ENCODE measurements at regions not wholly inside any gene's neighbourhood (a gene's known extent, or its start where the extent isn't known, plus 50 kb on each side); places are given as distances from the start of the nearest gene placed in this dataset.

DNA sequence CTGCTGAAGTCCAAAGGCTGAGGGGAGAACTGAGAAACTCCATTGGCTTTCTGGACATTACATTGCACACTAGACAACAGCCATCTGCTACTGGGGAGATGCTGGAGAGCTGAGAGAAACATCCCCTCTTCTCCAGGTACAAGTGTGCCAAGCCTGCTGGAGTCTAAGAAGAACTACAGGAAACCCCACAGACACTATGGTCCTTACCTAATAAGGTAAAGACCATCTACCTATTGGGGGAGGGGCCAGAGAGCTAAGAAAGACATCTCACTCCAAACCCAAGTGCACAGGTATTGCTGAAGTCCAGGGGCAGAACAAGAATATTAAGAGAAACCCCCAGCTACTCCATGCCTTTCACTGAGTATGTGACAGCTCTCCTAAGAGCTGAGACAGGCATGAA lies 338.7 kb upstream of the NCKAP5 start:
- no peaks in the 10 kb centered on the region for H3K9me2 ChIP-seq (ENCODE audit: insufficient read depth)
- no peaks in the 10 kb centered on the region for H3F3A ChIP-seq (replicated peaks; ENCODE audit: low read depth)
- Mint-ChIP-seq H3K27ac (no peak overlapping the region), H3K27me3 (ENCODE audit: insufficient read depth, low read depth, poor library complexity) (no peaks in the 10 kb centered on the region), H3K4me1 (peaks cover 2% of the 10 kb centered on the region; the same call in 2 of the 3 replicates), H3K36me3 (ENCODE audit: low read depth) (peaks cover 3% of the 10 kb centered on the region; the same call in 1 of the 3 replicates), H3K9me3 (peaks cover 8% of the 10 kb centered on the region; the same call in 2 of the 3 replicates), H3K4me3 (no peak overlapping the region)
- ATAC-seq (no peak), DNase-seq (ENCODE audit: low spot score) (peak; percentile 4)
- no peaks in the 10 kb centered on the region for H3K4me1 ChIP-seq (ENCODE audit: insufficient read depth)
- TF ChIP-seq ZNF331 (CRISPR knock-in tag; IDR thresholded peaks at IDR 0.05; ENCODE audit: low read depth), result no peak
- TF ChIP-seq, protein P1, sequence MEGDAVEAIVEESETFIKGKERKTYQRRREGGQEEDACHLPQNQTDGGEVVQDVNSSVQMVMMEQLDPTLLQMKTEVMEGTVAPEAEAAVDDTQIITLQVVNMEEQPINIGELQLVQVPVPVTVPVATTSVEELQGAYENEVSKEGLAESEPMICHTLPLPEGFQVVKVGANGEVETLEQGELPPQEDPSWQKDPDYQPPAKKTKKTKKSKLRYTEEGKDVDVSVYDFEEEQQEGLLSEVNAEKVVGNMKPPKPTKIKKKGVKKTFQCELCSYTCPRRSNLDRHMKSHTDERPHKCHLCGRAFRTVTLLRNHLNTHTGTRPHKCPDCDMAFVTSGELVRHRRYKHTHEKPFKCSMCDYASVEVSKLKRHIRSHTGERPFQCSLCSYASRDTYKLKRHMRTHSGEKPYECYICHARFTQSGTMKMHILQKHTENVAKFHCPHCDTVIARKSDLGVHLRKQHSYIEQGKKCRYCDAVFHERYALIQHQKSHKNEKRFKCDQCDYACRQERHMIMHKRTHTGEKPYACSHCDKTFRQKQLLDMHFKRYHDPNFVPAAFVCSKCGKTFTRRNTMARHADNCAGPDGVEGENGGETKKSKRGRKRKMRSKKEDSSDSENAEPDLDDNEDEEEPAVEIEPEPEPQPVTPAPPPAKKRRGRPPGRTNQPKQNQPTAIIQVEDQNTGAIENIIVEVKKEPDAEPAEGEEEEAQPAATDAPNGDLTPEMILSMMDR (conservative IDR thresholded peaks at IDR 0.05; ENCODE audit: low read depth in 2 of 2), result no peak
- no peak for TF ChIP-seq EZH2 (IDR thresholded peaks at IDR 0.05; ENCODE audit: low read depth, unreplicated experiment)
- TF ChIP-seq, protein P2, sequence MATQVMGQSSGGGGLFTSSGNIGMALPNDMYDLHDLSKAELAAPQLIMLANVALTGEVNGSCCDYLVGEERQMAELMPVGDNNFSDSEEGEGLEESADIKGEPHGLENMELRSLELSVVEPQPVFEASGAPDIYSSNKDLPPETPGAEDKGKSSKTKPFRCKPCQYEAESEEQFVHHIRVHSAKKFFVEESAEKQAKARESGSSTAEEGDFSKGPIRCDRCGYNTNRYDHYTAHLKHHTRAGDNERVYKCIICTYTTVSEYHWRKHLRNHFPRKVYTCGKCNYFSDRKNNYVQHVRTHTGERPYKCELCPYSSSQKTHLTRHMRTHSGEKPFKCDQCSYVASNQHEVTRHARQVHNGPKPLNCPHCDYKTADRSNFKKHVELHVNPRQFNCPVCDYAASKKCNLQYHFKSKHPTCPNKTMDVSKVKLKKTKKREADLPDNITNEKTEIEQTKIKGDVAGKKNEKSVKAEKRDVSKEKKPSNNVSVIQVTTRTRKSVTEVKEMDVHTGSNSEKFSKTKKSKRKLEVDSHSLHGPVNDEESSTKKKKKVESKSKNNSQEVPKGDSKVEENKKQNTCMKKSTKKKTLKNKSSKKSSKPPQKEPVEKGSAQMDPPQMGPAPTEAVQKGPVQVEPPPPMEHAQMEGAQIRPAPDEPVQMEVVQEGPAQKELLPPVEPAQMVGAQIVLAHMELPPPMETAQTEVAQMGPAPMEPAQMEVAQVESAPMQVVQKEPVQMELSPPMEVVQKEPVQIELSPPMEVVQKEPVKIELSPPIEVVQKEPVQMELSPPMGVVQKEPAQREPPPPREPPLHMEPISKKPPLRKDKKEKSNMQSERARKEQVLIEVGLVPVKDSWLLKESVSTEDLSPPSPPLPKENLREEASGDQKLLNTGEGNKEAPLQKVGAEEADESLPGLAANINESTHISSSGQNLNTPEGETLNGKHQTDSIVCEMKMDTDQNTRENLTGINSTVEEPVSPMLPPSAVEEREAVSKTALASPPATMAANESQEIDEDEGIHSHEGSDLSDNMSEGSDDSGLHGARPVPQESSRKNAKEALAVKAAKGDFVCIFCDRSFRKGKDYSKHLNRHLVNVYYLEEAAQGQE (IDR thresholded peaks at IDR 0.05; ENCODE audit: unreplicated experiment), result no peak
- TF ChIP-seq, protein P3, sequence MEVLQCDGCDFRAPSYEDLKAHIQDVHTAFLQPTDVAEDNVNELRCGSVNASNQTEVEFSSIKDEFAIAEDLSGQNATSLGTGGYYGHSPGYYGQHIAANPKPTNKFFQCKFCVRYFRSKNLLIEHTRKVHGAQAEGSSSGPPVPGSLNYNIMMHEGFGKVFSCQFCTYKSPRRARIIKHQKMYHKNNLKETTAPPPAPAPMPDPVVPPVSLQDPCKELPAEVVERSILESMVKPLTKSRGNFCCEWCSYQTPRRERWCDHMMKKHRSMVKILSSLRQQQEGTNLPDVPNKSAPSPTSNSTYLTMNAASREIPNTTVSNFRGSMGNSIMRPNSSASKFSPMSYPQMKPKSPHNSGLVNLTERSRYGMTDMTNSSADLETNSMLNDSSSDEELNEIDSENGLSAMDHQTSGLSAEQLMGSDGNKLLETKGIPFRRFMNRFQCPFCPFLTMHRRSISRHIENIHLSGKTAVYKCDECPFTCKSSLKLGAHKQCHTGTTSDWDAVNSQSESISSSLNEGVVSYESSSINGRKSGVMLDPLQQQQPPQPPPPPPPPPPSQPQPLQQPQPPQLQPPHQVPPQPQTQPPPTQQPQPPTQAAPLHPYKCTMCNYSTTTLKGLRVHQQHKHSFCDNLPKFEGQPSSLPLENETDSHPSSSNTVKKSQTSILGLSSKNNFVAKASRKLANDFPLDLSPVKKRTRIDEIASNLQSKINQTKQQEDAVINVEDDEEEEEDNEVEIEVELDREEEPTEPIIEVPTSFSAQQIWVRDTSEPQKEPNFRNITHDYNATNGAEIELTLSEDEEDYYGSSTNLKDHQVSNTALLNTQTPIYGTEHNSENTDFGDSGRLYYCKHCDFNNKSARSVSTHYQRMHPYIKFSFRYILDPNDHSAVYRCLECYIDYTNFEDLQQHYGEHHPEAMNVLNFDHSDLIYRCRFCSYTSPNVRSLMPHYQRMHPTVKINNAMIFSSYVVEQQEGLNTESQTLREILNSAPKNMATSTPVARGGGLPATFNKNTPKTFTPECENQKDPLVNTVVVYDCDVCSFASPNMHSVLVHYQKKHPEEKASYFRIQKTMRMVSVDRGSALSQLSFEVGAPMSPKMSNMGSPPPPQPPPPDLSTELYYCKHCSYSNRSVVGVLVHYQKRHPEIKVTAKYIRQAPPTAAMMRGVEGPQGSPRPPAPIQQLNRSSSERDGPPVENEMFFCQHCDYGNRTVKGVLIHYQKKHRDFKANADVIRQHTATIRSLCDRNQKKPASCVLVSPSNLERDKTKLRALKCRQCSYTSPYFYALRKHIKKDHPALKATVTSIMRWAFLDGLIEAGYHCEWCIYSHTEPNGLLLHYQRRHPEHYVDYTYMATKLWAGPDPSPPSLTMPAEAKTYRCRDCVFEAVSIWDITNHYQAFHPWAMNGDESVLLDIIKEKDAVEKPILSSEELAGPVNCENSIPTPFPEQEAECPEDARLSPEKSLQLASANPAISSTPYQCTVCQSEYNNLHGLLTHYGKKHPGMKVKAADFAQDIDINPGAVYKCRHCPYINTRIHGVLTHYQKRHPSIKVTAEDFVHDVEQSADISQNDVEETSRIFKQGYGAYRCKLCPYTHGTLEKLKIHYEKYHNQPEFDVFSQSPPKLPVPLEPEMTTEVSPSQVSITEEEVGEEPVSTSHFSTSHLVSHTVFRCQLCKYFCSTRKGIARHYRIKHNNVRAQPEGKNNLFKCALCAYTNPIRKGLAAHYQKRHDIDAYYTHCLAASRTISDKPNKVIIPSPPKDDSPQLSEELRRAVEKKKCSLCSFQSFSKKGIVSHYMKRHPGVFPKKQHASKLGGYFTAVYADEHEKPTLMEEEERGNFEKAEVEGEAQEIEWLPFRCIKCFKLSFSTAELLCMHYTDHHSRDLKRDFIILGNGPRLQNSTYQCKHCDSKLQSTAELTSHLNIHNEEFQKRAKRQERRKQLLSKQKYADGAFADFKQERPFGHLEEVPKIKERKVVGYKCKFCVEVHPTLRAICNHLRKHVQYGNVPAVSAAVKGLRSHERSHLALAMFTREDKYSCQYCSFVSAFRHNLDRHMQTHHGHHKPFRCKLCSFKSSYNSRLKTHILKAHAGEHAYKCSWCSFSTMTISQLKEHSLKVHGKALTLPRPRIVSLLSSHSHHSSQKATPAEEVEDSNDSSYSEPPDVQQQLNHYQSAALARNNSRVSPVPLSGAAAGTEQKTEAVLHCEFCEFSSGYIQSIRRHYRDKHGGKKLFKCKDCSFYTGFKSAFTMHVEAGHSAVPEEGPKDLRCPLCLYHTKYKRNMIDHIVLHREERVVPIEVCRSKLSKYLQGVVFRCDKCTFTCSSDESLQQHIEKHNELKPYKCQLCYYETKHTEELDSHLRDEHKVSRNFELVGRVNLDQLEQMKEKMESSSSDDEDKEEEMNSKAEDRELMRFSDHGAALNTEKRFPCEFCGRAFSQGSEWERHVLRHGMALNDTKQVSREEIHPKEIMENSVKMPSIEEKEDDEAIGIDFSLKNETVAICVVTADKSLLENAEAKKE (CRISPR knock-in tag; IDR thresholded peaks at IDR 0.05), result no peak
- TF ChIP-seq JUNB (IDR thresholded peaks at IDR 0.05; ENCODE audit: unreplicated experiment), result no peak
- TF ChIP-seq, protein P4, sequence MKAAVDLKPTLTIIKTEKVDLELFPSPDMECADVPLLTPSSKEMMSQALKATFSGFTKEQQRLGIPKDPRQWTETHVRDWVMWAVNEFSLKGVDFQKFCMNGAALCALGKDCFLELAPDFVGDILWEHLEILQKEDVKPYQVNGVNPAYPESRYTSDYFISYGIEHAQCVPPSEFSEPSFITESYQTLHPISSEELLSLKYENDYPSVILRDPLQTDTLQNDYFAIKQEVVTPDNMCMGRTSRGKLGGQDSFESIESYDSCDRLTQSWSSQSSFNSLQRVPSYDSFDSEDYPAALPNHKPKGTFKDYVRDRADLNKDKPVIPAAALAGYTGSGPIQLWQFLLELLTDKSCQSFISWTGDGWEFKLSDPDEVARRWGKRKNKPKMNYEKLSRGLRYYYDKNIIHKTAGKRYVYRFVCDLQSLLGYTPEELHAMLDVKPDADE (IDR thresholded peaks at IDR 0.05), result no peak
- TF ChIP-seq CREB1 (CRISPR knock-in tag; IDR thresholded peaks at IDR 0.05; ENCODE audit: low read depth), result no peak
- TF ChIP-seq POLR2AphosphoS5 (IDR thresholded peaks at IDR 0.05; ENCODE audit: low read depth), result no peak
- no peak for TF ChIP-seq ZNF114 (CRISPR knock-in tag; IDR thresholded peaks at IDR 0.05)
- no peak for TF ChIP-seq EZH2phosphoT487 (IDR thresholded peaks at IDR 0.05; ENCODE audit: unreplicated experiment)
- no peak for TF ChIP-seq NANOG (IDR thresholded peaks at IDR 0.05; ENCODE audit: borderline replicate concordance)
- TF ChIP-seq STAT1 (IDR thresholded peaks at IDR 0.05; ENCODE audit: unreplicated experiment), result no peak
- no peaks in the 10 kb centered on the region for H3K79me2 ChIP-seq (replicated peaks; ENCODE audit: insufficient read depth)
- H4K20me1 ChIP-seq (replicated peaks; ENCODE audit: insufficient read depth), result no peaks in the 10 kb centered on the region
- H2AFZ ChIP-seq, result no peak overlapping the region
- H3K4me2 ChIP-seq, result no peak overlapping the region
- no peak overlapping the region for H3K27ac ChIP-seq (ENCODE audit: low read depth)
- H3K27me3 ChIP-seq (ENCODE audit: insufficient read depth), result no peaks in the 10 kb centered on the region
- peaks cover 5% of the 10 kb centered on the region; the same call in 1 of the 2 replicates for H3K36me3 ChIP-seq (ENCODE audit: insufficient read depth)
- no peak overlapping the region for H3K4me3 ChIP-seq

Measured in GM23338 (cell line).